Stimulated activated CD4-positive, alpha-beta T cell treated with anti-CD3 and anti-CD28 coated beads, Interleukin-2, amount 100 ng/mL, for 4 hours (primary cell): ENCODE measurements at regions not wholly inside any gene's neighbourhood (a gene's known extent, or its start where the extent isn't known, plus 50 kb on each side); places are given as distances from the start of the nearest gene placed in this dataset.
"Not testable (repeated sequence)": the region's sequence is repeated elsewhere in the genome, so short reads cannot be mapped to it uniquely, and the experiment has no call there.

ENCODE experiments used
- DNase-seq: peaks from one replicate; pipeline ENCODE4 v3.0.0-alpha.2; 2020; ENCODE audit warnings: low read depth

DNA sequence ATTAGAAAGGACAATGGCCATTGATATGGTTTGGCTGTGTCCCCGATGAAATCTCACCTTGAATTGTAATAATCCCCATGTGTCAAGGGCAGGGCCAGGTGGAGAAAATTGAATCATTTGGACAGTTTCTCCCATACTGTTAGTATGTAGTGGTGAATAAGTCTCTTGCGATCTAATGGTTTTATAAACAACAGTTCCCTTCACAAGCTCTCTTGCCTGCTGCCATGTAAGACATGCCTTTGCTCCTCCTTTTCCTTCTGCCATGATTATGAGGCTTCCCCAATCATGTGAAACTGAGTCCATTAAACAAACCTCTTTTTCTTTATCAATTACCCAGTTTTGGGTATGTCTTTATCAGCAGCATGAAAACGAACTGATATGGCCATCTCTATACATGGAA lies 302.7 kb downstream of the SFMBT2 start:
- DNase-seq, result no peak

DNA sequence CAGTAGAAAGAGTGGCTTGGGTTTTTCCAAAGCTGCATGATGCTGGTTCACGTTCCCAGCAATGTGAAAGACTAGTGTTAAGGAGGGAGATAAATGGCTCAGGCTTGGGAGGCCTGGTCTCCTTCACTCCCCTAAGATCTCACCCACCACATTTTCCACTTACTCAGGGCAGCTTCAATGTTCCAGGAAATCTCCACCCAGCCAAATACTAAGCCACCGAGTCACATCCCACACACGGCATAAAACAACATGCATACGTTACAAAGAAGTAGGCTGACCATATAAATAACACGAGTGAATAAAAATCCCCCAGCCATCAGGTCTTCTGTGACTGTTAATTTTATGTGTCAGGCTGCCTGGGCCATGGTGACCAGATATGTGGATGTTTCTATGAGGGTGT lies 303.5 kb downstream of the SFMBT2 start:
- DNase-seq, result no peak

DNA sequence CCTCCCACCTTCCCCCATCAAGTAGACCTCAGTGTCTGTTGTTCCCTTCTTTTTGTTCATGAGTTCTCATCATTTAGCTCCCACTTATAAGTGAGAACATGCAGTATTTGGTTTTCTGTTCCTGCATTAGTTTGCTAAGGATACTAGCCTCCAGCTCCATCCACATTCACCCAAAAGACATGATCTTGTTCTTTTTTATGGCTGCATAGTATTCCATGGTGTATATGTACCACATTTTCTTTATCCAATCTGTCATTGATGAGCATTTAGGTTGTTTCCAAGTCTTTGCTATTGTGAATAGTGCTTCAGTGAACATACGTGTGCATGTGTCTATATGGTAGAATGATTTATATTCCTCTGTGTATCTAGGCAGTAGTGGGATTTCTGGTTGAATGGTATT lies 306.5 kb downstream of the SFMBT2 start:
- DNase-seq, result not testable (repeated sequence)

DNA sequence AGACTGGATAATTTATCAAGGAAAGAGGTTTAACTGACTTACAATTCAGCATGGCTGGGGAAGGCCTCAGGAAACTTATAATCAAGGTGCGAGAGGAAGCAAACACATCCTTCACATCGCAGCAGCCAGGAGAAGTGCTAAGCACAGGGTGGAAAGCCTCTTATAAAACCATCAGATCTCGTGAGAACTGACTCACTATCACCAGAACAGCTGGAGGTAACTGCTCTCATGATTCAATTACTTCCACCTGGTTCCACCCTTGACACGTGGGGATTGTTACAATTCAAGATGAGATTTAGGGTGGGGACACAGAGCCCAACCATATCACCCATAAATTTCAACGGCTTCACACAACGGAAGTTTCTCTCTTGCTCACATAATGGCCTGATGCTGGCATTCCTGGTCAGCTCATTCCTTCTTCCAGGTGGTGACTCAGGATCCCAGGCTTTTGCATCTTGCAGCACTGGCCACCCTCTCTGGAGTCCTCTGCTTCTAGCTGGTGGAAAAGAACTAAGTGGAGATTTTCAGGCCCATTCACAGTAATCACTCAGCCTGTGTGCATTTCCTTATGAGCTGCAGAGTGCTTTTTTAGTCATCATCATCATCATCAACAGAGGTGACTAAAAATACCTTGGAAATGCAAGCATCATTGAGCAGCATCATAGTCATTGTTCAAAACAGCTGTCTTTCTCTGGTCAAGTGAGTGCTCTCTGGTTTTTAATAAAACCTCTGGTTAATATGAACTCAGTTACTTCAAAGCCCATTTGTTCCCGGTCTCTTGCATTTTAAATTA lies 308.1 kb downstream of the SFMBT2 start:
- DNase-seq, result no peak

DNA sequence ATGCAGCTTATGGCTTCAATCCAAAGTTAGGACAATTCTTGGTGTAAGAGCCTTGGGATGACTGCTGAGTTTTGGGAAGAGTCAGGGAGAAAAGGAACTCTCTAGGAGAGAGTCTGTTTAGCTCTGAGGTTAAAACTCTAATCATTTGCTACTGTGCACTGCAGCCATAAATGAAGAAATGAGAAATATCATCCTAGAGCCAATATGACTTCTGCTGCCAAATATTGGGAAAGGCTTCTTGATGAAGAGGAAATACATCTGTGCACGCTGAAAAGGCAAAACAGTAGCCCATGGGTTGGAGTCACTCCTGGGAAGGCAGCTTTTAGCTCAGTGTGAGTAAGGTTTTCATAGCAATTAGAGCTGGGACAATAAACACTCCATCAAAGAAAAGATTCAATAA lies 308.8 kb downstream of the SFMBT2 start:
- no peak for DNase-seq

DNA sequence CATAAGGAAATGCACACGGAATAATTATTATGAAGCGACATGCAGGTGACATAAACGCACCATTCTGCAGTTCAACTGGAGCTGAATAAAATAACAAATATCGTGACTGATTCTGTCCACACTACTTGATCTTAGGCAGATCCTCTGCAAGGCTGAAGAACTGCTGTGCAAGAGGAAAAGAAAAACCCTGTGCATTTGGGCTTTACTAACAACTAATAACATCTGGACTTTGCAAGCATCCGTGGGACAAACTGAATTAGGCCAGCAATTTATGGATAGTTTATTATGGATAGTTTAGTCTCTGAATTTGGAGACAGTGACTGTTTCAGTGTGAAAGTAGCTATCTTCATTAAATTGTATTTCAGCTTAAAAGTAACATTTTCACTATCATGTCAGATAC lies 309.4 kb downstream of the SFMBT2 start:
- DNase-seq, result no peak

DNA sequence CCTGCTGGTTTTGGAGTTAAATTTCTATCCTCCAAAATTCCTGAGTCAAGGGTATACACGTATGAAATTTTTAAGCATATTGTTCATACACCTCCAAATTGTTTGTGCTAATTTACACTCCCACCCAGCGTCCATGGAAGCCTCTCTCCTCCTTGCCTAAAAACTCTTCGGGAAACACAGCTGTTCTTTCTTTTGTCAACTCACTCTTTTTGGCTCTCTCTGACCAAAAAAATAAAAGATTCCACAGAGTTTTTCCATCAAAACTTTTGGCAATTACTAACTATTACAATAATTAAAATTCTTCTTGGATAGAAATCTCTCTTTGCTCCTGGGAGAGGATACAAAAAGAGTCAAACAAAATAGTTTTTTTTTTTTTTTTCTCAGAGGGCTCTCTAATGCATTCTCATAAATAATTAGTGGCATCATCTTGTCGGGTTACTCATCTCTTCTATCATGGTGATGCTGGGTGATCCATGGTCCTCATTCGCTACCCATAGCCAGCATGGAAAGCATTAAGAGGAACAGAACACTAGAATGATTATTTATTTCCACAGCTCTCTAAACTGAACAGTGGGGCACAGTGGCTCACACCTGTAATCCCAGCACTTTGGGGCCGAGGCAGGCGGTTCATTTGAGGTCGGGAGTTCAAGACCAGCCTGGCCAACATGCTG lies 310.7 kb downstream of the SFMBT2 start:
- no peak for DNase-seq

DNA sequence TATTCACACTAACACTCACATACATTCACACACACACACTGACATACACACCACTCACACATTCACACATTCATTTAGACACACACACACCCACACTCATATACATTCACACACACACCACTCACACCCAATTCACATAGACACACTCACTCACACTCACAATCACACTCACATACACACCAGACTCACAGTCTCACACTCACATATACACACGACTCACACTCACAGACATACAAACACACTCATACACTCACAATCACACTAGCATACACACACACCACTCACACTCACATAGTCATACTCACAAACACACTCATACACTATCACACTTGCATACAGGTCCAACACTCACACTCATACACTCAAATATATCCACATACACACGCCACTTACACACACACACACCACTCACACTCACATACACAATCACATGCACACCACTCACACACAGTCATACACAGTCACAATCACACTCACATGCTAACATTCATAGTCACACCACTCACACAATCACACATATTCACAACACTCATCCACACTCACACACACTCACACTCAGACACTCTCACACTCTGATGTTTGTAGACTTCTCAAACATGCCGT lies 312.6 kb downstream of the SFMBT2 start:
- DNase-seq, result no peak

DNA sequence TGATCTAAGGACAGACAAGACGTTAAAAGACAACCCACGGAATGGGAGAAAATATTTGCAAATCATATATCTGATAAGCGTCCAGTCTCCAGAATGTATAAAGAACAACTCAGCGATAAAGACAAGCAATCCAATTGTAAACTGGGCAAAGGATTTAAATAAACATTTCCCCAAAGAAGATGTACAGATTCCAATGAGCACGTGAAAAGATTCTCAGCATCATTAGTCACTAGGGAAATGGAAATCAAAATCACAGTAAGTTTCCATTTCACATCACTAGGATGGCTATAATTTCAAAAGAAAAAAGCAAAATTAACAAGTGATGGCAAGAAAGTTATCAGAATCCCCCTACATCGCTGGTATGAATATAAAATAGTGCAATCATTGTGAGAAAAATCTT lies 316.1 kb downstream of the SFMBT2 start:
- no peak for DNase-seq

DNA sequence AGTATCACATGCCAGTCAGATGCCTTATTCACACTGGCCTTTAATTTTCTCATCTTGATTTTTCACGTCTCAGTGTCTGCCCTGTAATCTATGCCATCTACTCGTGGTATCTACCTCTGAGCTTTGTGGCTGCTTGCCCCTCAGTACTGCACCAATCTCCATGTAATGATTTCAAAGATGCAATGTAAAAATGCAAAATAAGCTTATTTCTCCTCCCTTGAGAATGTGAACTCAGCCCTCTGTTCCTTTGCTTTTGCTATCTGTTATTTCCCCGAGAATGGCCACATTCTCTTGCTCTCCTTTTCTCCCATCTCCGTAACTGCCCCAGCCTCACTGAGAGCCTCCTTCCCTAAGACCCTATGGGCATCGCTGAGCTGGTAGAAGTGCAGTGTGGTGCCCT lies 317.5 kb downstream of the SFMBT2 start:
- no peak for DNase-seq

DNA sequence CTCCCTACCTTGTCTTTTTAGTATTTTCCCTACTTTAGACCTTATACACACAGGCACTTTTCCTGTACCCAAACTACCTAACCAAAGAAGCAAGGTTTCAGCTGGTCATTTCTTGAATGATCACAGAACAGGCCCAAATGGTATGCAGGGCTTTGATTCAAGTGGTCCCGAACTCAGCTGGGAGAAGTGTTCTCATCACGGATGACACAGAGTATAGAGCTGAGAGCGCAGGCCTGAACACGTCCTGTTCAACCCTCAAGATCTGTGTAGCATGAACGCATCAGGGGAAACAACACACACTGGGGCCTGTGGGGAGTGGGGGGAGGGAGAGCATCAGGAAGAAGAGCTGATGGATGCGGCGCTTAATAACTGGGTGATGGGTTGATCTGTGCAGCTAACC lies 318.2 kb downstream of the SFMBT2 start:
- no peak for DNase-seq

DNA sequence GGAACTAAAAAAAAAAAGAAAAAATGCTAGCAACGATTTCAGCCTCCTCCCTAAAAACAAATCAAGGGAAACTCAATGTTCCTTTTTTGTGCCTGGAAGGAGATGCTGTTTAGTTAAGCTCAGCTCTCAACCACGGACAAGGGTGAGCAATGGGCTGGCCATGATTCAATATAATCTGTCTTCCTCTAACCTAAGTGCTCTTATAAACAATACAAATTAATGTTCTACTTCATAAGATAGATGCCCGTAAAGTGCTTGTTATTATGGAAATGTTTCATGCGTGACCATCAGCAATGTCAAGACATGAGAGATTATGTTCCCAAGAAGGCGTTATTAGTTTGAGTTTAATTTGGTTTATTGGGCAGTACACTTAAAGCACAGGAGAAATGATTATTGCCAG lies 320.3 kb downstream of the SFMBT2 start:
- DNase-seq, result no peak

DNA sequence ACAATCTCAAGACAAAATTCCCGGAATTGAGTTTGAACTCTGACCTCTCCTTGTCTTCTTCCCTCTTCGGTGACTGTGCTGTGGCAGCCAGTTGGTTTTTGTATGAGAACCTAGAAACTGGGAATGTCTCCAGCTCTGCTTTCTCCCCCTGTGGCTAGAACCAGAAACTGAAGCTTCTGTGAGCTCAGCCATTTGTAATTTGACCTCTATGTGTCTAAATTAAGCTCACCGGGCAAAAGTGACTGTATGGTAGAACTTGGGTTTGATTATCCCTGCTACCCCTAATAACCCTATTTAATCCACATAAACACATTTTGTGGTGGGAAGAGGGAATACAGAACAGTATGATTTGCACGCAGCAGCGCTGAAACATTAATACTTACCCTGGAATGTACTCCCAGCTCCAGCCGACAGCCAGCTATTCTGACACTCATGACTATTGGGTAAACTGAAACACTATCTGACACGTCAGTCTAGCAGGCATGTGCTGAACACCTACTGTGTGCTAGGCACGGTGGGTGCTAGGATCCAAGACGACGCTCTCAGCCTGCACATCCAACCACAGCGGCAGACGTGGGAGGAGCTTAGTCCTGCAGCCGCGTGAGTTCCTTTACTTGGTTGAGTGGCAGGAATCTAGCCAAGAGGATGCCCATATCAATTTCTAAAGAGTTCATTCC lies 324.8 kb downstream of the SFMBT2 start:
- DNase-seq, result no peak

DNA sequence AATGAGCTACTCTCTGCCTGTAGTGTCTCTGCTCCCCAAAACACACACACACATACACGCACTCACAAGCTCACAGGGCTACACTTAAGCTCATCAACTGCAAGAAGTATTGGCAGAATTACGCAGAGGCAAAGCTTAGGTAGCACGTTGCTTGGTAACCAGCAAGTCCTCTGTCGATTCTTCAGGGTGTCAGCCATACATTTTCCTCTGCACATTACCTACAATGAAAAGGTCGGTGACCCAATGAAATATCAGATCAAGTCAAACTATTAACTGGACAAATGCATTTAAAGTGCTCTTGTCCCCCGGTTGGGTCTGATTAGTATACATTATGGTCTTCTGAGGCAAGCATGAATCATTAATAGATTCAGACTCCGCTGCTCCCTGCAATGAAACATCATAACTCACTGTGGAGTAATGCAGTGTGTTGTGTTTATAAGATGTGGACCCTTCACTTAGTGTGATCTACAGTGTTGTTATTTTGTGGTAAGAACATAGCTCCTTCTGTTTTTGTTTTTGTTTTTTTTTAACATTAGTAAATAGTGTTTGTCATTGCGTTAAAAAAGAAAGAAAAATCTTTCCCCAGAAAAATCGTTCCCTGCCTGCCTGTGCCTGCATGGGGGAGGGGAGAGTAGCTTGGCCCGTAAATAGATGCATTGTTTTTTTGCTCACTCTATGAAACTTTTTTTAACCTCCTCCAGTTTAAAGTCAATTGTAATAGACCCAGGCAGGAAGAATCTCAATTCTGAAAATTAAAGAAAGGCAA lies 325.5 kb downstream of the SFMBT2 start:
- DNase-seq, result no peak

DNA sequence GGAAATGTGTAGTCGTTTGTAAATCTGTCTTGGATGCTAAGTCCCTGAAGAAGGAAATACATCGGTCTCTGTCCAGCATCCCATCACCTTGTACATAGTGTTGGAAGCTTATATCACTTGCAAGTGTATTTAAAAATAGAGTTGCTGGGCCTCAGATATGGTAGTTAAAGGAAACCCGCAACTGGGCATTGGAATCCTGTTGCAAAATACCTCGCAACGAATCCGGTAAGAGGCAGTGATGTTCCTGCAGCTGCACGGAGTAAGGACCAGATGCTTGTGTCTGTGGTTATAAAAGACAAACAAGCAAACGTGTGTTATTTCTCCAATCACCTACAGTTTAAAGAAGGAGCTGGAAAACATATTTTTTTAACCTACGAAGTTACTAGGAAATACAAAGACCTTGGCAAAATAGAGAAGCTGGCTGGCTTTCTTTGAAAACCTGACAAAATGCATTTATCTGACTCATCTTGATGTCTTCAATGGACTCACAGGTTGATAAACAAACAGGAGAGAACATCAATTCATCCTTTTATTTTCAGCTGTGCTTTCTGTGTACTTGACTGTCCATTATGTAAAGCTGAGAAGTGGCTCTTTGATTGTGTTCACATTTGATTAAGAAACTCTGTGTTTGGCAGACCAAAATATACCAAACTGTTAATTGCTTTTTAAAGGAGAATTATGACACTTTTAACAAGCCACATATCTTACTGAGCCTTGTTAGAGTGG lies 326.4 kb downstream of the SFMBT2 start:
- no peak for DNase-seq

DNA sequence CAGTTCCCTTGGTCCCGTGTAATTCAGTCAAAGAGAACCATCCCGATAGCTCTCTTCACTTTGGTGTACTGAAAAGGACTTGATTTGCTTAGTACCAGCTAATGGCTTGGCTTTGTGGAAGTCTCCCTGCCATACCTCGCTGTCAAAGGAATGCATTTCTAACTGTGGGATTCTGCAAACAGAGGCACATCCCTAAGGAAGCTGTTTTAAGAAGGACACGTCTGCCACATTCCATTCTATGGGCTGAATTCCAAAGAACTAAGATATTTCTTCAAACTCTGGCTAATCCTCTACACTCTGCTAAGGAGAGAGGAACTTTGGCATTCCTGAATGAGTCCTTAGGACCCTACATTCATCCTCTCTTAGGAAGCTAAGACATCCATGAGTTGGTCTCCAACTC lies 327.9 kb downstream of the SFMBT2 start:
- no peak for DNase-seq

DNA sequence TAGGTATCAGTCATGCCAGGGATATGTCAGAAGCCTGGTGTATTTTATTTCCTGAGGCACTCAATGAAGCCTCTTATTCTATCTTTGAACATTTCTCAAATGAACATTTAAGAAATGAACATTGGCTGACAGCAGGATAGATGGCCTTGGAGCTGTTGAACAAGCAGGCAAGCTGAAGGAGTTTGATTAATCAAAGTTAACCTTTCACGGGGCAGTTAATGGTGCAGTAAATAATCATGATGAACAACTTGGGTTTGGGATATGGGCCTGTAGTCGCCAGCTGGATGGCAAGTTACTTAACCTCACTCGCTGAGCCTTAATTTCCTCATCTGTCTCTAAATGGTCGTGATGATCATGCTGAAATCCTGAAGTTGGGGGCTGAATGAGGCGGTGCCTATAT lies 333.0 kb downstream of the SFMBT2 start:
- no peak for DNase-seq

DNA sequence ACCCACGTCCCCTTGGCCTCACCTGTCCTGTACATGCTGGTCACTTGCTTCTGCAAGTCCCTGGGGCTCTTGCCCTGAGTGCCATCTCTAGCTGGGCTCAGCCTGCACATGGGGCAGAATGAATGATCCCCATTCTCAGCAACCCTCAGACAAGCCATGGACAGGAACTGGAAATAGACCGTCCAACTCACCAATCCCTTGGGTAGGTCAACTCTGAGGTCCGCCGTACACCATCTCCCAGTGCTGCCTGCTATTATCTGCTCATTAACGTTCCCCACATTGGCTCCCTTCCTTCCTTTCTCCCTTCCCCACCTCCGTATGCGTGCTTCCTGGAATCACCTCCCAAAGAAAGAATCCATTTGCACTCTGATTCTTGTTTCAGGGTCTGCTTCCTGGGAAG lies 335.0 kb downstream of the SFMBT2 start:
- DNase-seq, result no peak

DNA sequence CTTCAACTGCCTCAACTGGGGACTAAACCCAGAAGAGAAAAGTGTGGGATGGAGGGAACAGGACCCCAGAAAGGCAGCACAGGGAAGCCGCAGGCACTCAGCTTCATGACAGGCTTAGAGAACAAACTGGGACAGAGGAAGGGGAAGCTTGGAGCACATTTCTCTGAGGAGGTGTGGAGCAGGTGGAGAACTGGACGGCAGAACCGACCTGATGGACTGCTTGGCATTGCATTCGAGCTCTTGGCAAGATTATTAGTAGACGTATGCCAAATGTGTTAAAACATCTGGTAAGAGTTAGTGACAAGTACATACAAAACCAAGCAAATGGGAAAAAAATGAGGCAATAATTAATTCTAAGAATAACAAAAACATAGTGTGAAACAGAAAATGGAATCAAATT lies 335.7 kb downstream of the SFMBT2 start:
- no peak for DNase-seq

DNA sequence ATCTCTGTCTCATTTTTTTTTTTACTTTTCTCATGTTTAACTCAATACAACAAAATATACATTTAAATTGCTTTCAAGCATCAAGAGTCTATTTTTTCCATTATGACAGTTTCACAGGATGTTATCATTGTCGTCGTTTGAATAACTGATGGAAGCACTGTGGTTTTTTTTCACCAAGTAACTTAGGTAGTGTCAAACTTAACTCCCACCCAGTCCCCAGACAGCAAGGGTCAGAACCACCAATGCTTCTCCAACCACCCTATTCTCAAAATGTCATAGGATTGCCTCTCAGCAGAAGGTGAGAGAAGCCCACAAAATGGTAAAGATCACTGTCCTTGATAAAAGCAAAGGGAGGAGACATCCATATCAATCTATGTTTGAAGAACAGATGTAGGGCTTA lies 339.4 kb downstream of the SFMBT2 start:
- no peak for DNase-seq

DNA sequence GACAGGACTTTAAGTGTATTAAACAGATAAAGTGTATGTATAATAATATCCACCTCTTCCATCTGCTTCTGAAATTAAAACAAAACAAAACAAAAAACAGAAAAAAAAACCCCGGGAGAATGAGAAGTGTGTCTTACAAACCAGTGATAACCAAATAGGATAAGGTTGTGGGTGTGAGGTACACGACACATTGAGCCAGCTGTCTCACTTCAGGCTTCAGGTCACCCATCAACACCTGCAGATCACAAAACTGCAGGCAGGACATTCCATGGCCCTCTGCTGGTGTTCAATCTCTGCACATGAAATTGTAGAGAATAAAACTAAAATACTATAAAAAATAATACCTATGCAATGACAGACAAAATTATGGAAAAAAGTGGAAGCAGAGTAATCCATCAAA lies 339.9 kb downstream of the SFMBT2 start:
- no peak for DNase-seq

DNA sequence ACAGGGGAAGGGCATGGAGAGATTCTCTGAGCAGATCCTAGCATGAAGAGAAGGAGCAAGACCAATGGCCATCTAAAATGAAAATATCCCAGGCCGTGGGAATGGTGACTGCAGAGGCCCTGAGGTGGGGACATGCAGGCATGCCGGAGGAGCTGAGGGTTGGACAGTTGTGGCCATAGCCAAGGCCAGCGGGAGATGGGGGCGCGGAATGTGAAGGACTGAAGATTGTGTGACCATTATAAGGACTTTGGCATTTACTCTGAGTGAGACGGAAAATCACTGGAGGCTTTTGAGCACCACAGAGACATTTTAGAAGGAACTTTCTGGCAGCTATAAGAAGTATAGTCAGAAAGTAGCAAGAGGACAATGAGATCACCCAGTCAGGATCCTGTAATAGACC lies 341.1 kb downstream of the SFMBT2 start:
- no peak for DNase-seq
